ENCODE measurements at regions not wholly inside any gene's neighbourhood (a gene's known extent, or its start where the extent isn't known, plus 50 kb on each side); places are given as distances from the start of the nearest gene placed in this dataset.

- no peak for TF ChIP-seq CTCF (IDR thresholded peaks at IDR 0.05)
- TF ChIP-seq EP300 (IDR thresholded peaks at IDR 0.05), result no peak
- no peak for TF ChIP-seq POLR2A (IDR thresholded peaks at IDR 0.05)
These were observed 99.7 kb downstream of the TNFSF11 start for GRCh38 chr13:42673677-42674076.
